ENCODE measurements at regions not wholly inside any gene's neighbourhood (a gene's known extent, or its start where the extent isn't known, plus 50 kb on each side); places are given as distances from the start of the nearest gene placed in this dataset.
"Not testable (repeated sequence)": the region's sequence is repeated elsewhere in the genome, so short reads cannot be mapped to it uniquely, and the experiment has no call there.

DNA sequence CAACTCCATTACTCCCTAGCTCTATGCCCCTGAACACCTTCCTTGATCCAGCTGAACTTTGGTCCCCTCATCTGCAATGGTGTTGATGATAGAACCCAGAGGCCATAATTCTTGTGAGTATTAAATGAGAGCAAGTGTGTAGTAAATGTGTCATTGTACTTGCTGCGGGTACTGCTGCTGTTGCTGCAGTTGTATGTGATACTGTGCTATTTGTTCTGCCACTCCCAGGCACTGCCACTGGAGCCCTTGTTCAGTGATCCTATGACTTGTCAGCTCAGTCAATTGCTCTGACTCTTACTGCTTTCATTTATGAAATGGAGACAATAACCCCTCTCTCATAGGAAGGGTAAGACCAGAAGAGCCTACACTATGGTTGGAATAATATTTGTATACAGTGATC is 136.9 kb upstream of the PLGLB2 start:
- TF ChIP-seq, protein P1, sequence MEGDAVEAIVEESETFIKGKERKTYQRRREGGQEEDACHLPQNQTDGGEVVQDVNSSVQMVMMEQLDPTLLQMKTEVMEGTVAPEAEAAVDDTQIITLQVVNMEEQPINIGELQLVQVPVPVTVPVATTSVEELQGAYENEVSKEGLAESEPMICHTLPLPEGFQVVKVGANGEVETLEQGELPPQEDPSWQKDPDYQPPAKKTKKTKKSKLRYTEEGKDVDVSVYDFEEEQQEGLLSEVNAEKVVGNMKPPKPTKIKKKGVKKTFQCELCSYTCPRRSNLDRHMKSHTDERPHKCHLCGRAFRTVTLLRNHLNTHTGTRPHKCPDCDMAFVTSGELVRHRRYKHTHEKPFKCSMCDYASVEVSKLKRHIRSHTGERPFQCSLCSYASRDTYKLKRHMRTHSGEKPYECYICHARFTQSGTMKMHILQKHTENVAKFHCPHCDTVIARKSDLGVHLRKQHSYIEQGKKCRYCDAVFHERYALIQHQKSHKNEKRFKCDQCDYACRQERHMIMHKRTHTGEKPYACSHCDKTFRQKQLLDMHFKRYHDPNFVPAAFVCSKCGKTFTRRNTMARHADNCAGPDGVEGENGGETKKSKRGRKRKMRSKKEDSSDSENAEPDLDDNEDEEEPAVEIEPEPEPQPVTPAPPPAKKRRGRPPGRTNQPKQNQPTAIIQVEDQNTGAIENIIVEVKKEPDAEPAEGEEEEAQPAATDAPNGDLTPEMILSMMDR (conservative IDR thresholded peaks at IDR 0.05) = not testable (repeated sequence)
- TF ChIP-seq ZFX (IDR thresholded peaks at IDR 0.05) = not testable (repeated sequence)
